ENCODE measurements at regions not wholly inside any gene's neighbourhood (a gene's known extent, or its start where the extent isn't known, plus 50 kb on each side); places are given as distances from the start of the nearest gene placed in this dataset.

DNA sequence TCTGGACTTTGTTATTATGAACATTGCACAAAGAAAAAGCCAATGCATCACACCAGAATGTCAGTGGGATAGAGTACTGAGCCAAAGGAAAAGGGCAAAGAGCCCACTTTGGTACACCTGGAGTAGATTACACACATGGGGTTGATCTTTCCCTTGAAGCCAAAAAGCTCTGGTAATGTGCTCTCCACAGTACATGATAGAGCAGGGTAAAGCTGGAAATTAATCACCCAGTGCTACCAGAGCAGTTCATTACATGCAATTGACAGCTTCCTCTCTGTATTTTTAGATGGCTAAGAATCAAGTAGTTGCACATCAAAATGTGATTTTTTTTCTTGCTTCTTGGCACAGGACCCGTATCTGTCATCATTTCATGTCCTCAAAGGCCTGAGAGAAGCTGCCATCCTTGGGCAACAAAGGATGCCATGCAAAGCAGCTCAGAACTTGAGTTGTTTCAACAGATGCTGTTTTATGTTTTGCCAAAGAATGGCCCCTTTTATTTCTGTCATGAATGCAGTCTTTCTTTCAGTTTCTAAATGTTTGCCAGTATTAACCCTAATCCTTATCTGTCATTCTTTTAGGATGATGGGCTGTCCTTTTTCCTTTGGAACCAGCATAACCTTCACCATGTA lies 88.1 kb downstream of the HDGFL1 start:
- TF ChIP-seq, protein P1, sequence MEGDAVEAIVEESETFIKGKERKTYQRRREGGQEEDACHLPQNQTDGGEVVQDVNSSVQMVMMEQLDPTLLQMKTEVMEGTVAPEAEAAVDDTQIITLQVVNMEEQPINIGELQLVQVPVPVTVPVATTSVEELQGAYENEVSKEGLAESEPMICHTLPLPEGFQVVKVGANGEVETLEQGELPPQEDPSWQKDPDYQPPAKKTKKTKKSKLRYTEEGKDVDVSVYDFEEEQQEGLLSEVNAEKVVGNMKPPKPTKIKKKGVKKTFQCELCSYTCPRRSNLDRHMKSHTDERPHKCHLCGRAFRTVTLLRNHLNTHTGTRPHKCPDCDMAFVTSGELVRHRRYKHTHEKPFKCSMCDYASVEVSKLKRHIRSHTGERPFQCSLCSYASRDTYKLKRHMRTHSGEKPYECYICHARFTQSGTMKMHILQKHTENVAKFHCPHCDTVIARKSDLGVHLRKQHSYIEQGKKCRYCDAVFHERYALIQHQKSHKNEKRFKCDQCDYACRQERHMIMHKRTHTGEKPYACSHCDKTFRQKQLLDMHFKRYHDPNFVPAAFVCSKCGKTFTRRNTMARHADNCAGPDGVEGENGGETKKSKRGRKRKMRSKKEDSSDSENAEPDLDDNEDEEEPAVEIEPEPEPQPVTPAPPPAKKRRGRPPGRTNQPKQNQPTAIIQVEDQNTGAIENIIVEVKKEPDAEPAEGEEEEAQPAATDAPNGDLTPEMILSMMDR (IDR thresholded peaks at IDR 0.05): no peak
- DNase-seq: no peak
- peaks cover 8% of the 10 kb centered on the region for H3K4me1 Mint-ChIP-seq
- no peak overlapping the region for H3K4me3 Mint-ChIP-seq
- H3K27me3 Mint-ChIP-seq: no peaks in the 10 kb centered on the region
- H3K36me3 Mint-ChIP-seq (ENCODE audit: low read depth): no peaks in the 10 kb centered on the region
- intact Hi-C loops (cut with micrococcal nuclease): no loop called here
- ChIA-PET CTCF (no interaction called here), POLR2A (no interaction called here)
- no peak for ATAC-seq (ENCODE audit: low read depth)
- peaks cover 2% of the 10 kb centered on the region for H3K9me3 Mint-ChIP-seq
- H3K27ac Mint-ChIP-seq: no peak overlapping the region

DNA sequence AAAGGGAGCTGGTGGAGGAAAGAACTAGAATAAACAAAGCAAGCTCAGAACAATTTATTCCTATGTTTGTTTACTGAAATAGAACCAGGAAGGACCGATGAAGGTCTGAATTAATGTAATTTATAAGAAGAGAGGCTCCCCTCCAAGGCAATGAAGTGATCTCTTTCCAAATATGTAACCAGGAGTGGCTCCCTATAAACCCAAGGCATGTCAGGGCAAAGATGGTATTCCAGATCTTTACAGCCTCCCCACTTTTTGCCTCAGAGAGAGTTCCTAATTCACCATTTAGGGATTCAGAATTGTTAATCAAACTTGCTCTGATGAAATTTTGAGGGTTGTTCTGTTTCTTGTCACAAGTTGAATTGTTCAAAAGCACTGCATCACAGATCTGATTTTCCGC lies 88.8 kb downstream of the HDGFL1 start:
- ATAC-seq (ENCODE audit: low read depth) (no peak), DNase-seq (no peak)
- CTCF ChIA-PET: no interaction called here
- no peak overlapping the region for H3K27ac Mint-ChIP-seq
- H3K27me3 Mint-ChIP-seq: no peaks in the 10 kb centered on the region
- H3K4me1 Mint-ChIP-seq: peaks cover 8% of the 10 kb centered on the region
- TF ChIP-seq, protein P1 (IDR thresholded peaks at IDR 0.05): no peak
- no peaks in the 10 kb centered on the region for H3K36me3 Mint-ChIP-seq (ENCODE audit: low read depth)
- H3K9me3 Mint-ChIP-seq: peaks cover 2% of the 10 kb centered on the region
- POLR2A ChIA-PET: no interaction called here
- intact Hi-C loops (cut with micrococcal nuclease): no loop called here
- no peak overlapping the region for H3K4me3 Mint-ChIP-seq

DNA sequence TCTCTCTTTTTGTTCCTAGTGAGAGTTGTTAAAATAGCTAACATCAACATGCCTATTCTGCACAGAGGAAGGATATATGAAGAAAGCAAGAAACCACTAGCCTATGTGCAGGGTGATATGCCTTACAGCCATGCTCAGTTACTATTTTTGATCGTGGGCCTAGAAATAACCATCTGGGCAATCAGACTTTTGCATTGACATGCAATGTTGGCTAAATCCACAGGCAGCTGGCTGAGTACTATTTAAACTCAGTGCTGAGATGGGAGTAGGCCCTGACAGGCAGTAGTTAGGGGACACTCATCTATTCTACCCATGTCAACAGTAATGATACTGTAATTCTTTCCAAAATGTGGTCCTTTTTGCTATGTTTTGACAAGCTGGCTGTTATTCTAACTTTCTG lies 89.6 kb downstream of the HDGFL1 start:
- intact Hi-C loops (cut with micrococcal nuclease): no loop called here
- DNase-seq (no peak), ATAC-seq (ENCODE audit: low read depth) (no peak)
- H3K9me3 Mint-ChIP-seq: peaks cover 2% of the 10 kb centered on the region
- POLR2A ChIA-PET: no interaction called here
- no peak overlapping the region for H3K27ac Mint-ChIP-seq
- H3K4me1 Mint-ChIP-seq: peaks cover 8% of the 10 kb centered on the region
- H3K4me3 Mint-ChIP-seq: no peak overlapping the region
- CTCF ChIA-PET: no interaction called here
- TF ChIP-seq, protein P1 (IDR thresholded peaks at IDR 0.05): no peak
- no peaks in the 10 kb centered on the region for H3K36me3 Mint-ChIP-seq (ENCODE audit: low read depth)
- H3K27me3 Mint-ChIP-seq: no peaks in the 10 kb centered on the region

DNA sequence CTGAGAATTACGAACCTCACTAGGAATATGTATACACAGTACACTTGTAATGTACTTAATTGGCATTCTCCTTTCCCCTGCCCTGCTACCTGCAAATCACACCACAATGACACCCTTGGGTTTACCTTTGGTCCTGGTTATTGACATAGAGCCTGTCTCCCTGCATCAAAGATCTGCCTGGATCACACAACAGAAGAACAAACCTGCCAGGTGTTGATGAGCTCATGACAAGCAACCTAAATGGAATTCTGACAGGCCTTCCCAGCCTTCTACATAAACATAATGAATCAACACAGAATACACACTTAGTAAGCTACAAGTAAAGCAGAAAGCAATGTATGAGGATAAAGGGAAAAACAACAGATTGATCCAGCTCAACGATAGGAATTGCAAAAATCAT lies 95.6 kb downstream of the HDGFL1 start:
- POLR2A ChIA-PET: no interaction called here
- DNase-seq (no peak), ATAC-seq (ENCODE audit: low read depth) (no peak)
- peaks cover 2% of the 10 kb centered on the region for H3K9me3 Mint-ChIP-seq
- no peaks in the 10 kb centered on the region for H3K27me3 Mint-ChIP-seq
- H3K36me3 Mint-ChIP-seq (ENCODE audit: low read depth): no peaks in the 10 kb centered on the region
- no peak overlapping the region for H3K4me3 Mint-ChIP-seq
- H3K4me1 Mint-ChIP-seq: no peaks in the 10 kb centered on the region
- TF ChIP-seq, protein P1 (IDR thresholded peaks at IDR 0.05): no peak
- CTCF ChIA-PET: no interaction called here
- H3K27ac Mint-ChIP-seq: no peak overlapping the region
- intact Hi-C loops (cut with micrococcal nuclease): no loop called here

DNA sequence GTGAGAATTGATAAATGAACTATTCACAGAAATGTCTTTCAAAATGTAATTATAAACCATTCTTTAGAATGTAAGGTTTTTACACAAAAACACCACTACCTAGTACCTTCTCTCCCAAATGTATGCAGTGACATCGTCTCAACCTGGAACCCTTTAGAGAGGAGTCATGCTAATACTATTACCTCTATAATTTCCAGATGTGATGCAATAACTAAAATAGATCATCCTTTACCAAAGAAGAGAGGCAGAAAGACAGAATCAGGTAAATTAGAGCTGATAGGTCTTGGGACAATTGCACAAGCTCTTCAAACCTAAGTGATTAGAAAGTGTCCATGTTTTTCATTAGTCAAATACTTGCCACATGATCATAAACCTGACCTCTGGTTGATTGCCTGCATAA lies 96.7 kb downstream of the HDGFL1 start:
- no peaks in the 10 kb centered on the region for H3K4me1 Mint-ChIP-seq
- H3K27me3 Mint-ChIP-seq: no peaks in the 10 kb centered on the region
- ATAC-seq (ENCODE audit: low read depth) (no peak), DNase-seq (no peak)
- H3K27ac Mint-ChIP-seq: no peak overlapping the region
- CTCF ChIA-PET: no interaction called here
- no peaks in the 10 kb centered on the region for H3K36me3 Mint-ChIP-seq (ENCODE audit: low read depth)
- intact Hi-C loops (cut with micrococcal nuclease): no loop called here
- TF ChIP-seq, protein P1 (IDR thresholded peaks at IDR 0.05): no peak
- H3K9me3 Mint-ChIP-seq: no peaks in the 10 kb centered on the region
- POLR2A ChIA-PET: no interaction called here
- H3K4me3 Mint-ChIP-seq: no peak overlapping the region
